GM12892 (cell line): ENCODE measurements at regions not wholly inside any gene's neighbourhood (a gene's known extent, or its start where the extent isn't known, plus 50 kb on each side); places are given as distances from the start of the nearest gene placed in this dataset.

Source experiments
- POLR2A ChIP-seq: IDR thresholded peaks from 2 replicates; pipeline ENCODE4 v1.6.1; 2011; ENCODE audit warnings: low read depth, low read length, control low read depth
- POLR2AphosphoS5 ChIP-seq: IDR thresholded peaks from 2 replicates; pipeline ENCODE4 v1.6.1; 2011; ENCODE audit warnings: low read depth, low read length, control low read depth

- TF ChIP-seq POLR2A, result no peak
- TF ChIP-seq POLR2AphosphoS5, result no peak
These were observed 128.5 kb downstream of the VEGFA start for GRCh38 chr6:43898358-43899131.
